Right lobe of liver (tissue), 6 donors: ENCODE measurements at regions not wholly inside any gene's neighbourhood (a gene's known extent, or its start where the extent isn't known, plus 50 kb on each side); places are given as distances from the start of the nearest gene placed in this dataset.

Experiments used
- ATAC-seq, 4 donors: fragments of 200-7000 bp; cut with Tn5 transposase; one replicate each; pipeline ENCODE4 v1.9.1; 2020; ENCODE audit warnings: mild to moderate bottlenecking in 4 of 4, moderate library complexity in 4 of 4
- DNase-seq, 3 donors: peaks; one replicate each; pipeline ENCODE4 v3.0.0-alpha.2; 2020
- H3K27ac ChIP-seq, 3 donors: fragments of 200-600 bp; one replicate each; pipeline ENCODE4 v1.8.0; 2022
- H3K27me3 ChIP-seq, 2 donors: fragments of 200-600 bp; one replicate each; pipeline ENCODE4 v1.8.0; 2022
- H3K36me3 ChIP-seq, 4 donors: fragments of 200-600 bp; sonication (generic) in 1 of 4; one replicate each; pipeline versions ENCODE4 v1.5.1 to v1.8.0; 2017 to 2022; ENCODE audit warnings: control low read depth in 1 of 4
- H3K4me1 ChIP-seq, 4 donors: fragments of 200-600 bp; sonication (generic) in 1 of 4; one replicate each; pipeline versions ENCODE4 v1.5.1 to v1.8.0; 2017 to 2022; ENCODE audit warnings: control low read depth in 1 of 4
- H3K4me3 ChIP-seq, 3 donors: fragments of 200-600 bp; one replicate each; pipeline ENCODE4 v1.8.0; 2022
- H3K9me3 ChIP-seq, 4 donors: fragments of 200-600 bp; sonication (generic) in 1 of 4; one replicate each; pipeline versions ENCODE4 v1.5.1 to v1.8.0; 2017 to 2022; ENCODE audit warnings: control low read depth in 1 of 4
- CTCF ChIP-seq, 4 donors: fragments of 200-600 bp in 3 of 4; fragments of 450-650 bp in 1 of 4; IDR thresholded peaks; one replicate each; pipeline versions ENCODE4 v1.5.1 to v1.8.0; 2016 to 2022; ENCODE audit warnings: antibody characterized with exemption in 4 of 4, mild to moderate bottlenecking in 2 of 4
- POLR2A ChIP-seq: fragments of 450-650 bp; IDR thresholded peaks from one replicate; pipeline ENCODE4 v1.6.1; 2017; ENCODE audit warnings: antibody characterized with exemption, mild to moderate bottlenecking
- WGBS: methylation state at CpG from one replicate; pipeline ENCODE4 v1.1.6; 2018; ENCODE audit warnings: low coverage, low lambda C conversion rate; ENCODE audit not compliant: insufficient coverage; ENCODE audit errors: missing lambda C conversion rate; 5-methylcytosine and 5-hydroxymethylcytosine counted together
- intact Hi-C, 2 donors: fragments of 100-400 bp; cut with DNase I; formaldehyde crosslinking; loops; one replicate each; pipeline versions ENCODE4 v1.11.2 to v1.14.1; 2022
- donor health status: DM: no; HTN: yes; CAD: no.
- donor health status: DM: no; HTN: no; CAD: no.
- donor health status: DM: no; HTN: no; CAD: no.
- donor health status: DM: no; HTN: yes; CAD: no.
- donor health status: DM: no; HTN: yes; CAD: no.

GRCh38 chr7:142347091-142347490, 89.2 kb upstream of the PRSS58 start:
- intact Hi-C loops = no loop called here
- H3K27me3 ChIP-seq = no peaks in the 10 kb centered on the region
- no peaks in the 10 kb centered on the region for H3K4me1 ChIP-seq
- no peaks in the 10 kb centered on the region for H3K9me3 ChIP-seq
- no peak for DNase-seq
- no peak for ATAC-seq
- H3K4me3 ChIP-seq = no peak overlapping the region
- TF ChIP-seq POLR2A (no peak), CTCF (IDR thresholded peaks at IDR 0.05) (no peak)
- H3K36me3 ChIP-seq = no peaks in the 10 kb centered on the region
- no peak overlapping the region for H3K27ac ChIP-seq
- WGBS = 42% methylated on average over 3 of the region's 3 CpGs

- intact Hi-C loops = loop anchor here in 1 of 2 donors (2.0 kb wide), 1 partner anchor 37 kb away; no protein-coding TSS in a partner anchor
- Histone ChIP-seq H3K9me3 (no peaks in the 10 kb centered on the region), H3K27me3 (no peaks in the 10 kb centered on the region), H3K4me1 (no peaks in the 10 kb centered on the region), H3K4me3 (no peak overlapping the region), H3K36me3 (no peaks in the 10 kb centered on the region), H3K27ac (no peak overlapping the region)
- no peak for DNase-seq
- no peak for TF ChIP-seq POLR2A
- no peak for TF ChIP-seq CTCF (IDR thresholded peaks at IDR 0.05)
- ATAC-seq = peak in 2 of 4 donors; percentile 10 to 18
- 40% methylated on average over 5 of the region's 5 CpGs for WGBS
Observed at GRCh38 chr7:142345811-142346210, 88.0 kb upstream of the PRSS58 start.

- ATAC-seq = peak in 2 of 4 donors; percentile 51 to 53
- Histone ChIP-seq H3K4me1 (no peaks in the 10 kb centered on the region), H3K27ac (no peak overlapping the region), H3K9me3 (no peaks in the 10 kb centered on the region), H3K27me3 (no peaks in the 10 kb centered on the region), H3K4me3 (no peak overlapping the region), H3K36me3 (no peaks in the 10 kb centered on the region)
- DNase-seq = no peak
- intact Hi-C loops = no loop called here
- no peak for TF ChIP-seq POLR2A
- peak in 1 of 4 donors; percentile 10 for TF ChIP-seq CTCF (IDR thresholded peaks at IDR 0.05)
- 41% methylated on average over 4 of the region's 6 CpGs for whole genome bisulfite sequencing
Observed at GRCh38 chr7:142338633-142339501, 81.0 kb upstream of the PRSS58 start.

GRCh38 chr7:142337054-142338001, 79.5 kb upstream of the PRSS58 start:
- H3K36me3 ChIP-seq = no peaks in the 10 kb centered on the region
- 37% methylated on average over 8 of the region's 8 CpGs for WGBS
- ATAC-seq (no peak), DNase-seq (no peak)
- H3K27me3 ChIP-seq = no peaks in the 10 kb centered on the region
- H3K27ac ChIP-seq = no peak overlapping the region
- no peaks in the 10 kb centered on the region for H3K4me1 ChIP-seq
- no peak for TF ChIP-seq CTCF (IDR thresholded peaks at IDR 0.05)
- TF ChIP-seq POLR2A = no peak
- no peak overlapping the region for H3K4me3 ChIP-seq
- no peaks in the 10 kb centered on the region for H3K9me3 ChIP-seq
- intact Hi-C loops = no loop called here
